ENCODE measurements at regions not wholly inside any gene's neighbourhood (a gene's known extent, or its start where the extent isn't known, plus 50 kb on each side); places are given as distances from the start of the nearest gene placed in this dataset.

DNA sequence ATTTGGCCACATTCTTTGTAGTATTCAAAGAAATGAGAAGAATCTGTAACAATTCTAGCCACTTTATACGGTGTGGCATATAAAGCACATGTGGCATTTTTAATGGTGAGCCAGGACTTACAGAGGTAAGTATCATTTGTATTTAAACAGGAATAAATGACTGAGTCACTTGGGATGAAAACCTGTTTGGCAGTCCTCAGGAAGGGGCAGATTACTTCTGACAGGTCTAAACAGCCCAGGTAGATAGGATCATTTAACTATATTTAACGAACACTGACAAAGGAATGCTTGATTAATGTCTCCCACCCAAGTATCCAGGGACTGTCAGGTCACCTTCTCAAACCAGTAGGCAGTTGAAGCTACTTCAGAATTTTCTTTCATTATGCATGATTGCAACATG, 241.5 kb upstream of the SATB1 start:
- no peaks in the 10 kb centered on the region for H3K36me3 ChIP-seq (ENCODE audit: low read depth)
- H3K9me3 ChIP-seq (ENCODE audit: severe bottlenecking) = no peaks in the 10 kb centered on the region
- H3K27me3 ChIP-seq (ENCODE audit: insufficient read depth, poor library complexity, severe bottlenecking) = no peaks in the 10 kb centered on the region
- no peak for ATAC-seq (ENCODE audit: low read depth)
- no peak overlapping the region for H3K4me3 ChIP-seq (ENCODE audit: severe bottlenecking)
- TF ChIP-seq, protein P1, sequence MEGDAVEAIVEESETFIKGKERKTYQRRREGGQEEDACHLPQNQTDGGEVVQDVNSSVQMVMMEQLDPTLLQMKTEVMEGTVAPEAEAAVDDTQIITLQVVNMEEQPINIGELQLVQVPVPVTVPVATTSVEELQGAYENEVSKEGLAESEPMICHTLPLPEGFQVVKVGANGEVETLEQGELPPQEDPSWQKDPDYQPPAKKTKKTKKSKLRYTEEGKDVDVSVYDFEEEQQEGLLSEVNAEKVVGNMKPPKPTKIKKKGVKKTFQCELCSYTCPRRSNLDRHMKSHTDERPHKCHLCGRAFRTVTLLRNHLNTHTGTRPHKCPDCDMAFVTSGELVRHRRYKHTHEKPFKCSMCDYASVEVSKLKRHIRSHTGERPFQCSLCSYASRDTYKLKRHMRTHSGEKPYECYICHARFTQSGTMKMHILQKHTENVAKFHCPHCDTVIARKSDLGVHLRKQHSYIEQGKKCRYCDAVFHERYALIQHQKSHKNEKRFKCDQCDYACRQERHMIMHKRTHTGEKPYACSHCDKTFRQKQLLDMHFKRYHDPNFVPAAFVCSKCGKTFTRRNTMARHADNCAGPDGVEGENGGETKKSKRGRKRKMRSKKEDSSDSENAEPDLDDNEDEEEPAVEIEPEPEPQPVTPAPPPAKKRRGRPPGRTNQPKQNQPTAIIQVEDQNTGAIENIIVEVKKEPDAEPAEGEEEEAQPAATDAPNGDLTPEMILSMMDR (IDR thresholded peaks at IDR 0.05; ENCODE audit: poor library complexity, severe bottlenecking) = no peak
- DNase-seq (ENCODE audit: low spot score) = no peak
- H3K27ac ChIP-seq (ENCODE audit: poor library complexity, severe bottlenecking) = no peak overlapping the region
- no peaks in the 10 kb centered on the region for H3K4me1 ChIP-seq (ENCODE audit: insufficient read depth, poor library complexity, severe bottlenecking)

DNA sequence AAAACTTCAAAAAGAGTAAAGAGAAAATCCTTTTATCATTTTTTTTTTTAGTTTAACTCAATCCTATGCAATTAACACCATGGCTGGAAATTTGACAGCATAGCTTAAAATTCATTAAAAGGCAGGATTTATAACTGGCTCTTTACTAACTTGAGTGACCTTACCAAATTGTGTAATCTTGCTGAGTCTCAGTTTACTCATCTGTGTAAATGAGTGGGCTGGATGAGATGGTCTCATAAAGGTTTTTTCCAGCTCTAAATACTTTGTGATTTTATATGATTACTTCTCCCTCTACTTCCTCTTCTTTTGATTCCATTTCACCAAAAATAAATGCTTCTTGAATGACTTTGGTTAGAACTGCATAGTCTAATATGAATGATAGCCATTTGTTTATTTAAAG, 234.9 kb upstream of the SATB1 start:
- TF ChIP-seq, protein P1 (IDR thresholded peaks at IDR 0.05; ENCODE audit: poor library complexity, severe bottlenecking) = no peak
- no peak overlapping the region for H3K27ac ChIP-seq (ENCODE audit: poor library complexity, severe bottlenecking)
- DNase-seq (ENCODE audit: low spot score) = no peak

DNA sequence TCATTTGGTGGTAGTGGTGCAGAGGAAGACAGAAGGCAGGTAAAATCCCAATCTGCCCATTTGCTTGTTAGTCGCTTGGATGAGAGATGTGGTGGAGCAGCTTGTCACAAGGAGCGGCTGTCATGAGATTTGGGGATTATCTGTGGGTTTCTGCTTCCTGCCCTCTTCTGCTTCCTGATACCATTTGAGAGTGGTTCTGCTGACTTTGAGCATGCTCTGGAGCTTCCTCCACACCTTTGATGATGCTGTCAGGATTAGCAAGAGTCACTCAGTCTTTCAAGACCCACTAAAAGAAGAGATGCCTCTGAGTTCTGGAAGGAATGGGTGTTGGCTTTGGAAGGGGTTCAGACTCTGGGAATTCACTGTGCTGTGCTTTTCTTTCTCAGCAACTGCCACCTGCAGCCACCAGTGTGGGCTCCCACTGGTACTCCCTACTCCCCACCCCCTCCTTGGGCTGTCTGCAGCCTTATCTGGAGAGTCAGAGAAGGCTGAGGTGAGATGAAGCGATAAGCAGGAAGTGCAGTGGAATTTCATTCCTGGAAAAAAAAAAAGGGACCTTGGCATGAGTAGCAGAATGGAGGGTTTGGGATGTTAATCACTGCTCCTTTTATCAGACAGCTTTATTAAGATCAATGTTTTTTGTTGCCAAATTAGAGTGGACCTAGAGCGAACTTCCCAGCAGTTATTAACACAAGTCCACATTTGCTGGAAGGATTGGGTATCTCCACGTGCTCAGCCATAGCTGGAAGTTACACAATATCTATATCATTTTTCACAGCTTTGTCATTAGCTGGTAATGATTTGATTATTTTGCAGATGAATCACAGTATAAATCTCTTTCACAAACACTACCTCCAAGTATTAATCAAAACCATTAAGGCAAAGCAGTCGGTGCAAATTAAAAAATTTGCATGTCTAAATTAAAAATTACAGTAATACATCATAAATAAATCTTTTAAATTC, 233.0 kb upstream of the SATB1 start:
- ATAC-seq (ENCODE audit: low read depth) (no peak), DNase-seq (ENCODE audit: low spot score) (no peak)
- Histone ChIP-seq H3K36me3 (ENCODE audit: low read depth) (no peaks in the 10 kb centered on the region), H3K9me3 (ENCODE audit: severe bottlenecking) (no peaks in the 10 kb centered on the region), H3K27me3 (ENCODE audit: insufficient read depth, poor library complexity, severe bottlenecking) (no peaks in the 10 kb centered on the region), H3K4me3 (ENCODE audit: severe bottlenecking) (no peak overlapping the region), H3K27ac (ENCODE audit: poor library complexity, severe bottlenecking) (no peak overlapping the region), H3K4me1 (ENCODE audit: insufficient read depth, poor library complexity, severe bottlenecking) (no peaks in the 10 kb centered on the region)
- TF ChIP-seq, protein P1 (IDR thresholded peaks at IDR 0.05; ENCODE audit: poor library complexity, severe bottlenecking) = no peak

More for the DNA sequence above, 234.9 kb upstream of the SATB1 start:
- no peaks in the 10 kb centered on the region for H3K4me1 ChIP-seq (ENCODE audit: insufficient read depth, poor library complexity, severe bottlenecking)
- H3K9me3 ChIP-seq (ENCODE audit: severe bottlenecking) = no peaks in the 10 kb centered on the region
- no peaks in the 10 kb centered on the region for H3K27me3 ChIP-seq (ENCODE audit: insufficient read depth, poor library complexity, severe bottlenecking)
- no peaks in the 10 kb centered on the region for H3K36me3 ChIP-seq (ENCODE audit: low read depth)
- ATAC-seq (ENCODE audit: low read depth) = no peak
- H3K4me3 ChIP-seq (ENCODE audit: severe bottlenecking) = no peak overlapping the region

DNA sequence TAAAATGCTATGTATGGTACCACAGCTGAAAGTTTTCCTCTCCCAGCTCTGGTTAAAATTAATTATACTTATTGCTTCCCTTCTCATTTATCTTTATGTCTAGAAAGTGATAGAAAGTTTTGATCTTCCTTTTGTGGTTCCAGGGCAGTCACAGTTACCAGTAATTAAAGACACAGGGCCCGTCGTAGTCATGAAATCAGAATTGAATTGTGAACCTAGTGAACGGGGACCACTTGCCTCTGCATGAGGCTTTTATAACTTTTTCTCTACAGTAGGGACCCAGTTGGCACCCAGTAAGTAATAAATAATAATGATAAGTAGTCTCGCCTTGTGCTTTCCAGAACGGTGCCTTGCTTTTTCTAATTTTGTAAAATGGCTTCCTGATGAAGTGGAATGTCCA, 231.7 kb upstream of the SATB1 start:
- TF ChIP-seq, protein P1 (IDR thresholded peaks at IDR 0.05; ENCODE audit: poor library complexity, severe bottlenecking) = no peak
- DNase-seq (ENCODE audit: low spot score) (no peak), ATAC-seq (ENCODE audit: low read depth) (no peak)
- Histone ChIP-seq H3K27me3 (ENCODE audit: insufficient read depth, poor library complexity, severe bottlenecking) (no peaks in the 10 kb centered on the region), H3K4me1 (ENCODE audit: insufficient read depth, poor library complexity, severe bottlenecking) (no peaks in the 10 kb centered on the region), H3K4me3 (ENCODE audit: severe bottlenecking) (no peak overlapping the region), H3K27ac (ENCODE audit: poor library complexity, severe bottlenecking) (no peak overlapping the region), H3K36me3 (ENCODE audit: low read depth) (no peaks in the 10 kb centered on the region), H3K9me3 (ENCODE audit: severe bottlenecking) (no peaks in the 10 kb centered on the region)

DNA sequence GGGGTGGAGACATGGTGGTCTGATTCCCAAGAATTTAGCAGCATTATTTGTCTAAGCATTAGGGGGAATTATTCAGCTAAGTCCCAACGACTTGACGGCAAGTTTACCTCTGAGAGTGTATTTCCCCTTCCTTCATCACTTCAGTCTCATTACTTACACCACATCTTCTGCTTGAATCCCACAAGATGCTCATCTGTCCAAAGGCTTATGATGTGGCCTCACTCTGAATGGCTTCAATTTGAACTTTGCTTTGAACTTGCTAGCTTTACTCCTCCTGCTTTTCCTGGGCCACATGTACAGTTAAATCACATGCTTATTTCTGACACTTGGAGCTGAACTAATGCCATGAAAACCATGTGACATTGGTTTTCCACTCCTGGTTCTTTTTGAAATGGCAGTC, 231.3 kb upstream of the SATB1 start:
- no peaks in the 10 kb centered on the region for H3K36me3 ChIP-seq (ENCODE audit: low read depth)
- no peaks in the 10 kb centered on the region for H3K9me3 ChIP-seq (ENCODE audit: severe bottlenecking)
- TF ChIP-seq, protein P1 (IDR thresholded peaks at IDR 0.05; ENCODE audit: poor library complexity, severe bottlenecking) = no peak
- H3K27me3 ChIP-seq (ENCODE audit: insufficient read depth, poor library complexity, severe bottlenecking) = no peaks in the 10 kb centered on the region
- no peaks in the 10 kb centered on the region for H3K4me1 ChIP-seq (ENCODE audit: insufficient read depth, poor library complexity, severe bottlenecking)
- ATAC-seq (ENCODE audit: low read depth) (no peak), DNase-seq (ENCODE audit: low spot score) (no peak)
- no peak overlapping the region for H3K4me3 ChIP-seq (ENCODE audit: severe bottlenecking)
- no peak overlapping the region for H3K27ac ChIP-seq (ENCODE audit: poor library complexity, severe bottlenecking)

Measured in RWPE2 (cell line).